H9 (cell line): ENCODE measurements at regions not wholly inside any gene's neighbourhood (a gene's known extent, or its start where the extent isn't known, plus 50 kb on each side); places are given as distances from the start of the nearest gene placed in this dataset.

Experiments
- DNase-seq: peaks from one replicate; pipeline ENCODE4 v3.0.0-alpha.2; 2017
- H2AFZ ChIP-seq: one replicate; pipeline ENCODE4 v1.6.1; 2013; ENCODE audit warnings: mild to moderate bottlenecking, low read length, control low read depth, moderate library complexity
- H2AK5ac ChIP-seq: 2 replicates; pipeline ENCODE4 v1.6.1; 2013; ENCODE audit warnings: low read length, control low read depth, mixed read lengths; ENCODE audit not compliant: insufficient read length
- H2BK120ac ChIP-seq: one replicate; pipeline ENCODE4 v1.6.1; 2013; ENCODE audit warnings: low read depth, mild to moderate bottlenecking, low read length, control low read depth, inconsistent platforms; ENCODE audit not compliant: poor library complexity, severe bottlenecking
- H2BK12ac ChIP-seq: 2 replicates; pipeline ENCODE4 v1.6.1; 2013; ENCODE audit warnings: low read length, control low read depth, mixed read lengths, low read depth; ENCODE audit not compliant: insufficient read length
- H2BK15ac ChIP-seq: 2 replicates; pipeline ENCODE4 v1.6.1; 2013; ENCODE audit warnings: low read depth, low read length, control low read depth
- H2BK20ac ChIP-seq: one replicate; pipeline ENCODE4 v1.6.1; 2013; ENCODE audit warnings: low read depth, mild to moderate bottlenecking, low read length, control low read depth, inconsistent platforms; ENCODE audit not compliant: poor library complexity, severe bottlenecking
- H2BK5ac ChIP-seq: 2 replicates; pipeline ENCODE4 v1.6.1; 2013; ENCODE audit warnings: low read length, control low read depth, mixed read lengths; ENCODE audit not compliant: insufficient read length
- H3K14ac ChIP-seq: 2 replicates; pipeline ENCODE4 v1.6.1; 2013; ENCODE audit warnings: low read length, control low read depth; ENCODE audit not compliant: insufficient read depth
- H3K18ac ChIP-seq: 2 replicates; pipeline ENCODE4 v1.6.1; 2013; ENCODE audit warnings: low read depth, mild to moderate bottlenecking, mixed read lengths, low read length, control low read depth; ENCODE audit not compliant: insufficient read length
- H3K23ac ChIP-seq: 2 replicates; pipeline ENCODE4 v1.6.1; 2013; ENCODE audit warnings: low read length, control low read depth, mixed read lengths, low read depth; ENCODE audit not compliant: insufficient read length
- H3K23me2 ChIP-seq: 2 replicates; pipeline ENCODE4 v1.6.1; 2013; ENCODE audit warnings: low read depth, mild to moderate bottlenecking, mixed read lengths, low read length, control low read depth; ENCODE audit not compliant: insufficient read length, poor library complexity, severe bottlenecking
- H3K27ac ChIP-seq: 2 replicates; pipeline ENCODE4 v1.5.1; 2013; ENCODE audit warnings: low read length, control low read depth, mixed read lengths, low read depth; ENCODE audit not compliant: insufficient read length
- H3K27me3 ChIP-seq: 2 replicates; pipeline ENCODE4 v1.6.1; 2013; ENCODE audit warnings: low read length, control low read depth, inconsistent platforms; ENCODE audit not compliant: insufficient read depth
- H3K4ac ChIP-seq: 2 replicates; pipeline ENCODE4 v1.6.1; 2013; ENCODE audit warnings: low read depth, mild to moderate bottlenecking, control low read depth, inconsistent platforms, low read length, moderate library complexity
- H3K4me1 ChIP-seq: 2 replicates; pipeline ENCODE4 v1.6.1; 2013; ENCODE audit warnings: low read length, control low read depth, inconsistent platforms; ENCODE audit not compliant: insufficient read depth
- H3K4me2 ChIP-seq: 2 replicates; pipeline ENCODE4 v1.6.1; 2013; ENCODE audit warnings: low read length, control low read depth, mixed read lengths; ENCODE audit not compliant: insufficient read length, insufficient read depth
- H3K56ac ChIP-seq: 2 replicates; pipeline ENCODE4 v1.6.1; 2013; ENCODE audit warnings: low read depth, mild to moderate bottlenecking, mixed read lengths, low read length, control low read depth; ENCODE audit not compliant: insufficient read length
- H3K79me1 ChIP-seq: 2 replicates; pipeline ENCODE4 v1.6.1; 2013; ENCODE audit warnings: low read depth, mild to moderate bottlenecking, moderate library complexity, low read length, control low read depth, inconsistent platforms; ENCODE audit not compliant: insufficient read depth, poor library complexity, severe bottlenecking
- H3K79me2 ChIP-seq: 2 replicates; pipeline ENCODE4 v1.6.1; 2013; ENCODE audit warnings: low read length, control low read depth, inconsistent platforms; ENCODE audit not compliant: insufficient read depth
- H3K9ac ChIP-seq: 2 replicates; pipeline ENCODE4 v1.6.1; 2013; ENCODE audit warnings: low read length, control low read depth, mixed read lengths; ENCODE audit not compliant: insufficient read length; ENCODE audit errors: extremely low read depth
- H3K9me3 ChIP-seq: one replicate; pipeline ENCODE4 v1.6.1; 2013; ENCODE audit warnings: low read depth, low read length, inconsistent platforms; ENCODE audit not compliant: control insufficient read depth
- H3T11ph ChIP-seq: one replicate; pipeline ENCODE4 v1.6.1; 2013; ENCODE audit warnings: mild to moderate bottlenecking, low read length, control low read depth, inconsistent platforms
- H4K20me1 ChIP-seq: one replicate; pipeline ENCODE4 v1.6.1; 2013; ENCODE audit not compliant: control insufficient read depth, insufficient read length, insufficient read depth
- H4K5ac ChIP-seq: 2 replicates; pipeline ENCODE4 v1.6.1; 2013; ENCODE audit warnings: low read depth, mild to moderate bottlenecking, mixed read lengths, low read length, control low read depth; ENCODE audit not compliant: insufficient read length
- H4K8ac ChIP-seq: replicated peaks from 2 replicates; pipeline ENCODE4 v1.6.1; 2013; ENCODE audit warnings: low read length, control low read depth, mixed read lengths, low read depth; ENCODE audit not compliant: insufficient read length
- H4K91ac ChIP-seq: 2 replicates; pipeline ENCODE4 v1.6.1; 2013; ENCODE audit warnings: low read depth, mild to moderate bottlenecking, moderate library complexity, mixed read lengths, low read length, control low read depth; ENCODE audit not compliant: insufficient read length
- H3K27ac Mint-ChIP-seq, 3 experiments: 2 replicates in 2 of 3; 3 replicates in 1 of 3; pipeline ENCODE4 v1.8.0; 2020 to 2021; ENCODE audit warnings: mixed read lengths in 3 of 3, mild to moderate bottlenecking in 1 of 3, moderate library complexity in 1 of 3
- H3K27me3 Mint-ChIP-seq: 2 replicates; pipeline ENCODE4 v1.8.0; 2021; ENCODE audit warnings: low read depth, mild to moderate bottlenecking, moderate library complexity, mixed read lengths
- H3K36me3 Mint-ChIP-seq, 3 experiments: 2 replicates in 2 of 3; 3 replicates in 1 of 3; pipeline ENCODE4 v1.8.0; 2020 to 2021; ENCODE audit warnings: low read depth in 3 of 3, mixed read lengths in 3 of 3; ENCODE audit not compliant: insufficient read depth in 1 of 3
- H3K4me1 Mint-ChIP-seq, 2 experiments: 2 replicates each; pipeline ENCODE4 v1.8.0; 2020; ENCODE audit warnings: mixed read lengths in 2 of 2
- H3K4me3 Mint-ChIP-seq, 2 experiments: 2 replicates in 1 of 2; 3 replicates in 1 of 2; pipeline ENCODE4 v1.8.0; 2020 to 2021; ENCODE audit warnings: mild to moderate bottlenecking in 2 of 2, mixed read lengths in 2 of 2, moderate library complexity in 1 of 2
- H3K9me3 Mint-ChIP-seq, 2 experiments: 2 replicates in 1 of 2; 3 replicates in 1 of 2; pipeline ENCODE4 v1.8.0; 2020; ENCODE audit warnings: mild to moderate bottlenecking in 2 of 2, mixed read lengths in 2 of 2, moderate library complexity in 1 of 2
- CTCF ChIP-seq: fragments of 200-600 bp; sonication (generic); conservative IDR thresholded peaks from 3 replicates; pipeline ENCODE4 v1.8.0; 2021; ENCODE audit warnings: antibody characterized with exemption, mild to moderate bottlenecking

DNA sequence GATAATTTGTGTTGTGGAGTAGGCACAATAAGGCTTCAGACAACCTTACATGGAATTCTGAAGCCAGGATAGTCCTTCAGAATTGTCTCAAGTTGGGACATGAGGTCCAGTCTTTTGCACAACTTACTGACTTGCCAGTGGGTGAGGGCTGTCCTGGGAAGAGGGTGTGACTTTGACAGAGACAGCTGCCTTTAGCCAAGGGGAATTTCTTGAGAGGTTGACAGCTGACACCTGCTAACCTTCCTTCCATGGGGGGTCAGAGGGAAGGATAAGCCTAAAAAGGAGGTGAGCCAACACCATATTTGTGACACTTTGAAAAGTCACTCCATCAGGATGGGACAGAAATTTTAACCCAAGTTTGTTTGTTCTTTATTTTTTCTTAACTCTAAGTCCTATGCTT, 907.8 kb upstream of the CRIM1 start:
- 0 out of 7 replicates have a peak, but pooled peaks cover 0 to 2% (median 0%) of the 10 kb centered on the region in 3 experiments for H3K36me3 Mint-ChIP-seq
- Histone ChIP-seq H4K20me1 (no peaks in the 10 kb centered on the region), H2BK12ac (no peak overlapping the region), H3T11ph (no peak overlapping the region), H3K9ac (no peak overlapping the region), H2BK15ac (no peak overlapping the region), H3K27me3 (no peaks in the 10 kb centered on the region), H2AK5ac (no peak overlapping the region), H3K4me1 (no peaks in the 10 kb centered on the region), H3K18ac (no peak overlapping the region), H4K8ac (no peak overlapping the region), H3K23me2 (no peaks in the 10 kb centered on the region), H2BK20ac (no peak overlapping the region), H2BK120ac (no peak overlapping the region), H3K4ac (no peak overlapping the region), H3K79me1 (no peaks in the 10 kb centered on the region), H3K9me3 (no peaks in the 10 kb centered on the region), H3K79me2 (no peaks in the 10 kb centered on the region), H3K23ac (no peak overlapping the region), H3K14ac (no peak overlapping the region), H3K27ac (no peak overlapping the region), H2AFZ (no peak overlapping the region), H3K4me2 (no peak overlapping the region), H2BK5ac (no peak overlapping the region), H4K91ac (no peak overlapping the region), H4K5ac (no peak overlapping the region), H3K56ac (no peak overlapping the region)
- no peak overlapping the region for H3K4me3 Mint-ChIP-seq
- no peak for DNase-seq
- peaks cover 7 to 17% of the 10 kb centered on the region in 2 experiments for H3K4me1 Mint-ChIP-seq
- H3K27me3 Mint-ChIP-seq, result no peaks in the 10 kb centered on the region
- H3K9me3 Mint-ChIP-seq, result no peaks in the 10 kb centered on the region
- TF ChIP-seq CTCF, result no peak
- H3K27ac Mint-ChIP-seq, result no peak overlapping the region
